ENCODE measurements at regions not wholly inside any gene's neighbourhood (a gene's known extent, or its start where the extent isn't known, plus 50 kb on each side); places are given as distances from the start of the nearest gene placed in this dataset.

GRCh38 chr18:47333926-47334635 lies 82.6 kb upstream of the SKOR2 start:
- ATAC-seq (no peak), DNase-seq (ENCODE audit: low spot score) (no peak)
- Histone ChIP-seq H3F3A (replicated peaks; ENCODE audit: low read depth) (no peaks in the 10 kb centered on the region), H2AFZ (no peak overlapping the region), H3K27me3 (ENCODE audit: insufficient read depth) (no peaks in the 10 kb centered on the region), H3K79me2 (replicated peaks; ENCODE audit: insufficient read depth) (no peaks in the 10 kb centered on the region), H3K27ac (ENCODE audit: low read depth) (no peak overlapping the region), H3K4me3 (no peak overlapping the region), H3K36me3 (ENCODE audit: insufficient read depth) (no peaks in the 10 kb centered on the region), H3K4me2 (no peak overlapping the region), H4K20me1 (replicated peaks; ENCODE audit: insufficient read depth) (no peaks in the 10 kb centered on the region), H3K9me2 (ENCODE audit: insufficient read depth) (peaks cover 2% of the 10 kb centered on the region; the same call in 1 of the 2 replicates), H3K4me1 (ENCODE audit: insufficient read depth) (no peaks in the 10 kb centered on the region)
- TF ChIP-seq JUNB (IDR thresholded peaks at IDR 0.05; ENCODE audit: unreplicated experiment) (no peak), REST (IDR thresholded peaks at IDR 0.05; ENCODE audit: unreplicated experiment) (no peak), POLR2AphosphoS5 (IDR thresholded peaks at IDR 0.05; ENCODE audit: low read depth) (no peak), ZNF462 (CRISPR knock-in tag; IDR thresholded peaks at IDR 0.05) (no peak), EZH2 (IDR thresholded peaks at IDR 0.05; ENCODE audit: low read depth, unreplicated experiment) (no peak), EZH2phosphoT487 (IDR thresholded peaks at IDR 0.05; ENCODE audit: unreplicated experiment) (no peak), CTCF (conservative IDR thresholded peaks at IDR 0.05; ENCODE audit: low read depth in 2 of 2) (no peak), ZNF114 (CRISPR knock-in tag; IDR thresholded peaks at IDR 0.05) (no peak), ETS1 (IDR thresholded peaks at IDR 0.05) (no peak), NANOG (IDR thresholded peaks at IDR 0.05; ENCODE audit: borderline replicate concordance) (no peak), ZNF331 (CRISPR knock-in tag; IDR thresholded peaks at IDR 0.05; ENCODE audit: low read depth) (no peak), CREB1 (CRISPR knock-in tag; IDR thresholded peaks at IDR 0.05; ENCODE audit: low read depth) (no peak)
- no peaks in the 10 kb centered on the region for H3K9me3 Mint-ChIP-seq
- H3K4me3 Mint-ChIP-seq = no peak overlapping the region
- no peaks in the 10 kb centered on the region for H3K36me3 Mint-ChIP-seq (ENCODE audit: low read depth)
- no peak overlapping the region for H3K27ac Mint-ChIP-seq
- no peaks in the 10 kb centered on the region for H3K4me1 Mint-ChIP-seq
- peaks cover 6% of the 10 kb centered on the region for H3K27me3 Mint-ChIP-seq (ENCODE audit: insufficient read depth, low read depth, poor library complexity)
